PFSK-1 (cell line): ENCODE measurements at regions not wholly inside any gene's neighbourhood (a gene's known extent, or its start where the extent isn't known, plus 50 kb on each side); places are given as distances from the start of the nearest gene placed in this dataset.

Experiments
- FOXP2 ChIP-seq: optimal IDR thresholded peaks from 2 replicates; pipeline ENCODE3; 2011; ENCODE audit warnings: borderline replicate concordance, control low read depth, inconsistent platforms; ENCODE audit not compliant: insufficient read depth; ENCODE audit errors: extremely low read length, extremely low read depth
- POLR2AphosphoS5 ChIP-seq: IDR thresholded peaks from 2 replicates; pipeline ENCODE4 v1.6.1; 2012; ENCODE audit warnings: low read depth, mild to moderate bottlenecking, control low read depth, low read length, moderate library complexity
- SIN3A ChIP-seq: IDR thresholded peaks from 2 replicates; pipeline ENCODE4 v1.6.1; 2012; ENCODE audit warnings: mild to moderate bottlenecking, low read length, moderate library complexity, borderline replicate concordance; ENCODE audit not compliant: insufficient read depth
- TAF1 ChIP-seq: IDR thresholded peaks from 2 replicates; pipeline ENCODE4 v1.6.1; 2012; ENCODE audit warnings: low read length, control low read depth, borderline replicate concordance; ENCODE audit not compliant: insufficient read depth
- TF ChIP-seq, protein P1 (sequence below), 2 experiments: IDR thresholded peaks; 2 replicates each; pipeline versions ENCODE4 v1.6.1 to v1.8.0; 2011 to 2012; ENCODE audit warnings: low read depth in 2 of 2, low read length in 2 of 2, control low read depth in 1 of 2, inconsistent platforms in 1 of 2, mild to moderate bottlenecking in 1 of 2, moderate library complexity in 1 of 2; ENCODE audit not compliant: insufficient read depth in 1 of 2

GRCh38 chr2:150417278-150417677 is 70.2 kb downstream of the RND3 start:
- TF ChIP-seq TAF1 (no peak), FOXP2 (no peak), SIN3A (no peak), POLR2AphosphoS5 (no peak)
- TF ChIP-seq, protein P1, sequence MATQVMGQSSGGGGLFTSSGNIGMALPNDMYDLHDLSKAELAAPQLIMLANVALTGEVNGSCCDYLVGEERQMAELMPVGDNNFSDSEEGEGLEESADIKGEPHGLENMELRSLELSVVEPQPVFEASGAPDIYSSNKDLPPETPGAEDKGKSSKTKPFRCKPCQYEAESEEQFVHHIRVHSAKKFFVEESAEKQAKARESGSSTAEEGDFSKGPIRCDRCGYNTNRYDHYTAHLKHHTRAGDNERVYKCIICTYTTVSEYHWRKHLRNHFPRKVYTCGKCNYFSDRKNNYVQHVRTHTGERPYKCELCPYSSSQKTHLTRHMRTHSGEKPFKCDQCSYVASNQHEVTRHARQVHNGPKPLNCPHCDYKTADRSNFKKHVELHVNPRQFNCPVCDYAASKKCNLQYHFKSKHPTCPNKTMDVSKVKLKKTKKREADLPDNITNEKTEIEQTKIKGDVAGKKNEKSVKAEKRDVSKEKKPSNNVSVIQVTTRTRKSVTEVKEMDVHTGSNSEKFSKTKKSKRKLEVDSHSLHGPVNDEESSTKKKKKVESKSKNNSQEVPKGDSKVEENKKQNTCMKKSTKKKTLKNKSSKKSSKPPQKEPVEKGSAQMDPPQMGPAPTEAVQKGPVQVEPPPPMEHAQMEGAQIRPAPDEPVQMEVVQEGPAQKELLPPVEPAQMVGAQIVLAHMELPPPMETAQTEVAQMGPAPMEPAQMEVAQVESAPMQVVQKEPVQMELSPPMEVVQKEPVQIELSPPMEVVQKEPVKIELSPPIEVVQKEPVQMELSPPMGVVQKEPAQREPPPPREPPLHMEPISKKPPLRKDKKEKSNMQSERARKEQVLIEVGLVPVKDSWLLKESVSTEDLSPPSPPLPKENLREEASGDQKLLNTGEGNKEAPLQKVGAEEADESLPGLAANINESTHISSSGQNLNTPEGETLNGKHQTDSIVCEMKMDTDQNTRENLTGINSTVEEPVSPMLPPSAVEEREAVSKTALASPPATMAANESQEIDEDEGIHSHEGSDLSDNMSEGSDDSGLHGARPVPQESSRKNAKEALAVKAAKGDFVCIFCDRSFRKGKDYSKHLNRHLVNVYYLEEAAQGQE (IDR thresholded peaks at IDR 0.05; ENCODE audit: insufficient read depth in 1 of 2, low read depth in 2 of 2, low read length in 2 of 2): no peak

DNA sequence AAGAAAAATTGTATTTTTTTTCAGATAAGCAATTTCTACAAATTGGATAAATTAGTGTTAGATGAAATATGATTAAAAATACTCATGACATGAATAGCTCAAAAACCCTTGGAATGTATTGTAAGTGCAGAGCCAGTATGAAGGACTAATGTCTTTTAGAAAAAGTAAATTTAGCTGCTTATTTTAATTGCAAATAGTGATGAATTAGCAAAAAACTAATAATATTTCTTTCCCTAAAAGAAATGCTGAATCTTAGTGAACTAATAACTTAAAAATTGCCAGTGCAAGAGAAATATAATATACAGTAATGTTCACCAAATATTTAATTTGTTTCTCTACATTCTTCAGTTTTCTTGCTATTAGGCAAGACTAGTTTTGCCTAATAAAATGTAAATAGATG is 72.4 kb downstream of the RND3 start:
- TF ChIP-seq, protein P1 (IDR thresholded peaks at IDR 0.05; ENCODE audit: insufficient read depth in 1 of 2, low read depth in 2 of 2, low read length in 2 of 2): no peak
- TF ChIP-seq FOXP2 (no peak), SIN3A (no peak), POLR2AphosphoS5 (no peak), TAF1 (no peak)

DNA sequence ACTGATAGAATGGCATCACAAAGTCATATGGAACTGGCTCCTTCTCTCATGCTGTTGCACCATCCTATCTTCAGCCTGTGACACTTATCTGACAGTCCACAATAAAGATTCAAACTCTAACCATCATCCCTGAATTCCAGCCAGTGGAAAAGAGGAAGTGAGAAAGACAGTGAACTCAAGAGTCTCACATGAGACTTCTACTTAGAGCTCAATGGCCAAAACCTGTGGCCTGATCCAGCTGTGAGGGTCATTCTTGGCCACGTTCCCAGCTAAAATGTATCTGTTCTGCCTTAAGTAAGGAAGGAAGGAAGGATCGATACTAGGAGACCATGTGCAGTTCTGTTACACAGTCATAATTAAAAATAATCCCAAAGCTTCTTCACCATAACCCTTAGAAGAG is 73.6 kb downstream of the RND3 start:
- TF ChIP-seq TAF1 (no peak), FOXP2 (no peak)

GRCh38 chr2:150413366-150413765 is 74.1 kb downstream of the RND3 start:
- no peak for TF ChIP-seq TAF1
- TF ChIP-seq, protein P1 (IDR thresholded peaks at IDR 0.05; ENCODE audit: insufficient read depth in 1 of 2, low read depth in 2 of 2, low read length in 2 of 2): no peak
- TF ChIP-seq FOXP2: no peak
- TF ChIP-seq POLR2AphosphoS5: no peak
- TF ChIP-seq SIN3A: no peak

DNA sequence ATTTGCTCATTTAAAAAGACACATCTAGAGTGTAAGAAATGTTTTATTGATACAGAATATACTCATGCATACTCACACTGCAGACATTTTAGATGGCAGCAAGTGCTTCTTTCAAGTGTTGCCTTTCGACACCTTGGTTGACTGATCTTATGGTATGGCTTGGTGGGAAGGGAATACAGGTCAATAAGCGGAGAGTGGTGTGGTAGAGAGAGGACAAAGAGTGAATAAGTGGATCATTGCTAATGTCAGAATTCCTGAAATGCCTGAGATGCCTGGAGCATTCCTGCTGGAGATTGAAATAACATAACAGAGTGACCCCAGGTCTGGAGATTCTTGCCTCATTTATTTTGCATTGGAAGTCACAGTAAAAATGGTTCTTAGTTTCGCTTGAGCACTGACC is 76.7 kb downstream of the RND3 start:
- TF ChIP-seq FOXP2 (no peak), TAF1 (no peak), POLR2AphosphoS5 (no peak), SIN3A (no peak)
- TF ChIP-seq, protein P1 (IDR thresholded peaks at IDR 0.05; ENCODE audit: insufficient read depth in 1 of 2, low read depth in 2 of 2, low read length in 2 of 2): no peak

DNA sequence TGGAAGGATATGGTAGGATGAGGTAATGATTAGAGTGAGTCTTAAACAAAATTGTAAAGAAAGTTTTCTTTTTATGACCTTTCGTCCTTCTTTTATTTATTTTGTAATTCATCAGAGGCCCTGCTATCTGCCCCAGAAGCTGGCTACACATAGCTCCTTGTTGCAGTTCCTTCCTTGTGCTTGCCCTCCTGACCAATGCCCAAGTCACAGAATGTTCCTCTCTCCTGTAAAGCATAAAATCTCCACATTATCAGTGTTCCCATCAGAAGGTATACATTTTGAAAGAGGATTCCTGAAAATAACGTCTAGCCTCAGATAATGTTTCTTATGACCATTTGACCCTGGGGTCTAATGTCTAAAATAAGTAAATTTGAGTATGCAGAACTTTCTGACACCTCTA is 78.3 kb downstream of the RND3 start:
- TF ChIP-seq TAF1 (no peak), FOXP2 (no peak), SIN3A (no peak), POLR2AphosphoS5 (no peak)
- TF ChIP-seq, protein P1 (IDR thresholded peaks at IDR 0.05; ENCODE audit: insufficient read depth in 1 of 2, low read depth in 2 of 2, low read length in 2 of 2): no peak
